ENCODE measurements at regions not wholly inside any gene's neighbourhood (a gene's known extent, or its start where the extent isn't known, plus 50 kb on each side); places are given as distances from the start of the nearest gene placed in this dataset.

DNA sequence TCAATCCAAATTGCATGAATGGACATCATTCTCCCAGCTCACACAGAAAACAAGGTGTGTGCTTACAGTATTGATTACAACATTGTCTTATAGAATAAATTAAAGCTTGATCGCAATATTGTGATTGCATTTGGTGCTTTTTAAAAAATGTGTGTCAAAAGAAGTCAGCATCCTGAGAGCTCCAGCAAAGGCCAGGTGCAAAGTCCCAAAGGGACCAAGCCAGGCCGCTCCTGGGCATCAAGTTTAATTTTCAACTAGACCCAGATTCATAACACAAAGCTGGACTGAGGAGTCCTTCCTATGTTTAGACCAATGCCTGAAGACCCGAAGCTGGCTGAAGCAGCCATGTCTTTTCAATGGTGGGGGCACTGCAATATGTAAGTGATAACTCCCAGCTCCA lies 295.6 kb downstream of the IRX2 start:
- TF ChIP-seq, protein P1, sequence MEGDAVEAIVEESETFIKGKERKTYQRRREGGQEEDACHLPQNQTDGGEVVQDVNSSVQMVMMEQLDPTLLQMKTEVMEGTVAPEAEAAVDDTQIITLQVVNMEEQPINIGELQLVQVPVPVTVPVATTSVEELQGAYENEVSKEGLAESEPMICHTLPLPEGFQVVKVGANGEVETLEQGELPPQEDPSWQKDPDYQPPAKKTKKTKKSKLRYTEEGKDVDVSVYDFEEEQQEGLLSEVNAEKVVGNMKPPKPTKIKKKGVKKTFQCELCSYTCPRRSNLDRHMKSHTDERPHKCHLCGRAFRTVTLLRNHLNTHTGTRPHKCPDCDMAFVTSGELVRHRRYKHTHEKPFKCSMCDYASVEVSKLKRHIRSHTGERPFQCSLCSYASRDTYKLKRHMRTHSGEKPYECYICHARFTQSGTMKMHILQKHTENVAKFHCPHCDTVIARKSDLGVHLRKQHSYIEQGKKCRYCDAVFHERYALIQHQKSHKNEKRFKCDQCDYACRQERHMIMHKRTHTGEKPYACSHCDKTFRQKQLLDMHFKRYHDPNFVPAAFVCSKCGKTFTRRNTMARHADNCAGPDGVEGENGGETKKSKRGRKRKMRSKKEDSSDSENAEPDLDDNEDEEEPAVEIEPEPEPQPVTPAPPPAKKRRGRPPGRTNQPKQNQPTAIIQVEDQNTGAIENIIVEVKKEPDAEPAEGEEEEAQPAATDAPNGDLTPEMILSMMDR (IDR thresholded peaks at IDR 0.05; ENCODE audit: low read depth, low read length) = no peak
- TF ChIP-seq EZH2phosphoT487 (IDR thresholded peaks at IDR 0.05; ENCODE audit: low read depth) = no peak

Measured in OCI-LY3 (cell line).